HepG2 (cell line): ENCODE measurements at regions not wholly inside any gene's neighbourhood (a gene's known extent, or its start where the extent isn't known, plus 50 kb on each side); places are given as distances from the start of the nearest gene placed in this dataset.
A peak's percentile ranks its signal among the peaks of the same experiment; 100 is the strongest.

ENCODE experiments used
- ATAC-seq: fragments of 200-7000 bp; cut with Tn5 transposase; 3 replicates; pipeline ENCODE4 v1.9.1; 2020; ENCODE audit warnings: mild to moderate bottlenecking, moderate library complexity
- BruUV-seq: library from RNA; stranded (reverse); fragments of 400-500 nt; replicated peaks from 2 replicates; lab custom pipeline; 2021; lab: Mats Ljungman, UMichigan
- CTCF ChIA-PET: fragments of 300-600 bp; formaldehyde crosslinking; extraction: SDS; loops from one replicate; lab custom pipeline; 2021; ENCODE audit warnings: low total read pairs, inconsistent platforms, low intra/inter-chr PET ratio; lab: Yijun Ruan, JAX
- POLR2A ChIA-PET: fragments of 350-600 bp; sonication (Branson Sonifier 250); formaldehyde crosslinking; loops from one replicate; lab custom pipeline; 2020; ENCODE audit warnings: antibody characterized with exemption, inconsistent platforms; lab: Yijun Ruan, JAX
- DNase-seq: peaks from one replicate; pipeline ENCODE4 v3.0.0-alpha.2; 2015; ENCODE audit warnings: low spot score
- FAIRE-seq: peaks from 3 replicates; lab custom pipeline; 2011; peaks lifted over from hg19 to GRCh38; lab: Jason Lieb, UNC
- H2AFZ ChIP-seq: one replicate; pipeline ENCODE4 v1.6.1; 2011; ENCODE audit warnings: low read length, inconsistent platforms
- H3K27ac ChIP-seq: fragments of 300-600 bp; 3 replicates; pipeline ENCODE4 v1.8.0; 2011; ENCODE audit warnings: mixed run types, mild to moderate bottlenecking, mixed read lengths, low read length, inconsistent platforms; ENCODE audit not compliant: insufficient read depth; ENCODE audit errors: extremely low read length
- H3K27me3 ChIP-seq, 2 experiments: fragments of 200-600 bp in 1 of 2; 2 replicates in 1 of 2; 3 replicates in 1 of 2; pipeline versions ENCODE4 v1.6.0 to v1.8.0; 2011; ENCODE audit warnings: low read length in 2 of 2, mild to moderate bottlenecking in 2 of 2, moderate library complexity in 2 of 2, inconsistent platforms in 1 of 2; ENCODE audit not compliant: insufficient read depth in 2 of 2, control insufficient read depth in 1 of 2
- H3K36me3 ChIP-seq, 2 experiments: fragments of 200-600 bp in 1 of 2; replicated peaks in 1 of 2; 2 replicates in 1 of 2; 3 replicates in 1 of 2; pipeline versions ENCODE4 v1.5.1 to v1.8.0; 2011; ENCODE audit warnings: low read length in 2 of 2, inconsistent platforms in 1 of 2; ENCODE audit not compliant: insufficient read depth in 2 of 2, control insufficient read depth in 1 of 2
- H3K4me1 ChIP-seq: 2 replicates; pipeline ENCODE4 v1.5.1; 2012; ENCODE audit warnings: low read length, inconsistent platforms; ENCODE audit not compliant: insufficient read depth
- H3K4me2 ChIP-seq: 2 replicates; pipeline ENCODE4 v1.6.0; 2011; ENCODE audit warnings: low read depth, low read length, inconsistent platforms
- H3K4me3 ChIP-seq, 3 experiments: fragments of 200-600 bp in 1 of 3; sonication (generic), shearing (Covaris generic) in 1 of 3; replicated peaks in 1 of 3; 2 replicates each; pipeline ENCODE4 v1.5.1; 2011 to 2016; ENCODE audit warnings: low read length in 3 of 3, inconsistent platforms in 2 of 3, low read depth in 2 of 3, mild to moderate bottlenecking in 2 of 3, control low read depth in 1 of 3, mixed read lengths in 1 of 3; ENCODE audit not compliant: insufficient read depth in 1 of 3
- H3K79me2 ChIP-seq: one replicate; pipeline ENCODE4 v1.6.1; 2011; ENCODE audit warnings: low read length, inconsistent platforms; ENCODE audit not compliant: insufficient read depth
- H3K9ac ChIP-seq: 2 replicates; pipeline ENCODE4 v1.6.0; 2011; ENCODE audit warnings: mild to moderate bottlenecking, low read depth, low read length, inconsistent platforms; ENCODE audit not compliant: insufficient read depth
- H3K9me3 ChIP-seq: 2 replicates; pipeline ENCODE4 v1.5.1; 2012; ENCODE audit warnings: mild to moderate bottlenecking, low read length
- H4K20me1 ChIP-seq: 2 replicates; pipeline ENCODE4 v1.6.0; 2011; ENCODE audit warnings: inconsistent platforms, mild to moderate bottlenecking, low read length, moderate library complexity; ENCODE audit not compliant: insufficient read depth
- ATRX ChIP-seq: sonication (generic); formaldehyde crosslinking; IDR thresholded peaks from 2 replicates; pipeline ENCODE4 v1.4.0; 2020; ENCODE audit warnings: missing genetic modification reagents, borderline replicate concordance
- CENPX ChIP-seq: sonication (generic); formaldehyde crosslinking; IDR thresholded peaks from 2 replicates; pipeline ENCODE4 v1.9.0; 2021; ENCODE audit warnings: mild to moderate bottlenecking, missing genetic modification reagents, moderate library complexity
- GABPA ChIP-seq, 2 experiments: IDR thresholded peaks; 2 replicates each; pipeline ENCODE4 v1.6.1; 2011 to 2016; ENCODE audit warnings: low read depth in 2 of 2, low read length in 1 of 2, missing biosample characterization in 1 of 2, missing genetic modification characterization in 1 of 2
- GATA4 ChIP-seq: sonication (generic); IDR thresholded peaks from 2 replicates; pipeline ENCODE4 v1.6.1; 2016; ENCODE audit warnings: antibody characterized with exemption, low read depth, borderline replicate concordance
- KDM2A ChIP-seq: sonication (generic); formaldehyde crosslinking; IDR thresholded peaks from 2 replicates; pipeline ENCODE4 v1.4.0; 2020; ENCODE audit warnings: low read depth, missing genetic modification reagents, borderline replicate concordance
- MAFF ChIP-seq: IDR thresholded peaks from 2 replicates; pipeline ENCODE4 v1.6.1; 2011; ENCODE audit warnings: low read depth, low read length, improper control_type of control experiment
- PPARG ChIP-seq: conservative IDR thresholded peaks from 2 replicates; pipeline ENCODE4 v1.6.1; 2016; ENCODE audit warnings: missing biosample characterization, missing genetic modification reagents
- SNAI1 ChIP-seq: sonication (generic); formaldehyde crosslinking; IDR thresholded peaks from 2 replicates; pipeline ENCODE4 v1.5.0; 2020; ENCODE audit warnings: mild to moderate bottlenecking, missing genetic modification reagents, borderline replicate concordance
- SP2 ChIP-seq: sonication (generic); formaldehyde crosslinking; IDR thresholded peaks from 2 replicates; pipeline ENCODE4 v1.5.1; 2020; ENCODE audit warnings: mild to moderate bottlenecking, missing genetic modification reagents
- TCF7L2 ChIP-seq: IDR thresholded peaks from 2 replicates; pipeline ENCODE4 v1.6.1; 2011; ENCODE audit warnings: mild to moderate bottlenecking, low read depth, low read length, moderate library complexity
- ZNF20 ChIP-seq: sonication (generic); formaldehyde crosslinking; IDR thresholded peaks from 2 replicates; pipeline ENCODE4 v1.4.0; 2020; ENCODE audit warnings: mild to moderate bottlenecking, moderate library complexity, missing genetic modification reagents
- ZNF644 ChIP-seq: IDR thresholded peaks from 2 replicates; pipeline ENCODE4 v1.6.1; 2016; ENCODE audit warnings: low read depth
- WGBS: methylation state at CpG from one replicate; pipeline ENCODE4 v1.1.6; 2017; ENCODE audit warnings: low lambda C conversion rate; 5-methylcytosine and 5-hydroxymethylcytosine counted together
- in situ Hi-C: cut with HindIII; loops from 2 replicates; pipeline ENCODE4 v1.10.0; 2017; ENCODE audit warnings: low pct_unique_long_range_greater_than_20kb; ENCODE audit not compliant: extremely low pct_ligation_motif_present
- intact Hi-C: fragments of 100-400 bp; cut with micrococcal nuclease; formaldehyde crosslinking; loops from one replicate; pipeline ENCODE4 v1.10.0; 2022; ENCODE audit not compliant: unreplicated experiment
- TF ChIP-seq, protein P1 (sequence below): IDR thresholded peaks from 2 replicates; pipeline ENCODE4 v1.6.1; 2016; ENCODE audit warnings: missing compliant biosample characterization, missing genetic modification reagents, borderline replicate concordance
- TF ChIP-seq, protein P2 (sequence below): IDR thresholded peaks from 2 replicates; pipeline ENCODE4 v1.6.1; 2016; ENCODE audit warnings: low read depth, missing genetic modification reagents, missing compliant biosample characterization

DNA sequence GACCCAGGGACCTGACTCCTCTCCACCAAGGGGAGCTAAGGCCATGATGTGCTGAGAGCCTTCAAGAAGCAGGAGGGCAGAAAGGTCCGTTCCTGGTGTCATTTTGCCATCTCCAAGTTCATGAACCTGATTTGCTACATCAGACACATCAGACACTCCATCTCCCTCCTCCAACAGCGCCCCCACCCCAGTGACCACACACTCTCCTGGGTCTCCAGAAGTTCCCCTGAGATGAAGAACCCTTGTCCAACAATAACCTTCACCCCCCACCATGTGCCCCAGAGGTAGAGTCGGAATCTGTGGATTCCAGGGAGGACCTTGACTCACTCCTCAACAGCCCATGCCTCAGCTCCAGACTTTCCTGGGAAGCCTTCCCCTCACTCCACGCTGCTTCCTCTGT is 242.8 kb downstream of the CDK5RAP2 start:
- 30% methylated on average over 4 of the region's 4 CpGs for WGBS
- H3K4me3 ChIP-seq = no peak overlapping the region
- H4K20me1 ChIP-seq = no peaks in the 10 kb centered on the region
- no peak overlapping the region for H3K4me2 ChIP-seq
- no peak overlapping the region for H2AFZ ChIP-seq
- no peaks in the 10 kb centered on the region for H3K27me3 ChIP-seq
- ChIA-PET CTCF (no interaction called here), POLR2A (no interaction called here)
- DNase-seq (no peak), FAIRE-seq (no peak), ATAC-seq (no peak)
- H3K79me2 ChIP-seq = no peaks in the 10 kb centered on the region
- no TSS peak for BruUV-seq
- in situ Hi-C loops (no loop called here), intact Hi-C loops (no loop called here)
- H3K4me1 ChIP-seq = peaks cover 5% of the 10 kb centered on the region; the same call in 1 of the 2 replicates
- H3K9ac ChIP-seq = no peak overlapping the region
- H3K27ac ChIP-seq = no peak overlapping the region
- TF ChIP-seq GATA4 (no peak), ATRX (CRISPR knock-in tag) (no peak)
- H3K9me3 ChIP-seq = no peaks in the 10 kb centered on the region
- H3K36me3 ChIP-seq = no peaks in the 10 kb centered on the region

DNA sequence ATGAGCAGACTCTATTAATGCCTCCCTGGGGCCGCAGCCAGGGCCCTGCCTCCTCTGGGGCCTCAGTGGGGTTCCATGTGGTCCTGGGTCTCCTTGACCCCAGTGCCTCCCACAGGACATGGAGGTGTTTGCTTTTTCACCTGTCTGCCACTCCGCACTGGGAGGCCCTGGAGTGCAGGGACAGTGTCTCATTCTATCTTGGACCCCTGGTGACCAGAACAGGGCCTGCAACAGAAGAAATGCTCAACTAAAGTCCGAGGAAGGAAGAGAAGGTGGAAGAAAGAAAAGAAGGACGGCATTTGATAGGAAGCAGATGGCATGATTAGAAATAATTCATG is 243.2 kb downstream of the CDK5RAP2 start:
- CTCF ChIA-PET = no interaction called here
- no peak overlapping the region for H3K27ac ChIP-seq
- no peak overlapping the region for H3K4me2 ChIP-seq
- WGBS = 53% methylated on average over 4 of the region's 4 CpGs
- no peak overlapping the region for H2AFZ ChIP-seq
- DNase-seq (no peak), FAIRE-seq (no peak), ATAC-seq (peak; percentile 72)
- no peak overlapping the region for H3K9ac ChIP-seq
- BruUV-seq = no TSS peak
- in situ Hi-C loops = no loop called here
- peaks cover under 1% of the 10 kb centered on the region; the same call in 1 of the 2 replicates for H3K4me1 ChIP-seq
- H4K20me1 ChIP-seq = no peaks in the 10 kb centered on the region
- no peaks in the 10 kb centered on the region; a peak in 1 of 5 replicates for H3K27me3 ChIP-seq
- POLR2A ChIA-PET = no interaction called here
- no peaks in the 10 kb centered on the region for H3K9me3 ChIP-seq
- no peak overlapping the region for H3K4me3 ChIP-seq
- no peaks in the 10 kb centered on the region for H3K36me3 ChIP-seq
- intact Hi-C loops = no loop called here
- H3K79me2 ChIP-seq = no peaks in the 10 kb centered on the region
- TF ChIP-seq, protein P1, sequence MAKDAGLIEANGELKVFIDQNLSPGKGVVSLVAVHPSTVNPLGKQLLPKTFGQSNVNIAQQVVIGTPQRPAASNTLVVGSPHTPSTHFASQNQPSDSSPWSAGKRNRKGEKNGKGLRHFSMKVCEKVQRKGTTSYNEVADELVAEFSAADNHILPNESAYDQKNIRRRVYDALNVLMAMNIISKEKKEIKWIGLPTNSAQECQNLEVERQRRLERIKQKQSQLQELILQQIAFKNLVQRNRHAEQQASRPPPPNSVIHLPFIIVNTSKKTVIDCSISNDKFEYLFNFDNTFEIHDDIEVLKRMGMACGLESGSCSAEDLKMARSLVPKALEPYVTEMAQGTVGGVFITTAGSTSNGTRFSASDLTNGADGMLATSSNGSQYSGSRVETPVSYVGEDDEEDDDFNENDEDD (CRISPR knock-in tag) = no peak
- TF ChIP-seq PPARG (CRISPR knock-in tag) = no peak
- TF ChIP-seq SNAI1 (CRISPR knock-in tag) = no peak
- TF ChIP-seq SP2 = no peak
- TF ChIP-seq MAFF = no peak
- no peak for TF ChIP-seq KDM2A
- no peak for TF ChIP-seq TCF7L2
- TF ChIP-seq CENPX = no peak
- TF ChIP-seq ZNF644 (CRISPR knock-in tag) = no peak
- TF ChIP-seq, protein P2, sequence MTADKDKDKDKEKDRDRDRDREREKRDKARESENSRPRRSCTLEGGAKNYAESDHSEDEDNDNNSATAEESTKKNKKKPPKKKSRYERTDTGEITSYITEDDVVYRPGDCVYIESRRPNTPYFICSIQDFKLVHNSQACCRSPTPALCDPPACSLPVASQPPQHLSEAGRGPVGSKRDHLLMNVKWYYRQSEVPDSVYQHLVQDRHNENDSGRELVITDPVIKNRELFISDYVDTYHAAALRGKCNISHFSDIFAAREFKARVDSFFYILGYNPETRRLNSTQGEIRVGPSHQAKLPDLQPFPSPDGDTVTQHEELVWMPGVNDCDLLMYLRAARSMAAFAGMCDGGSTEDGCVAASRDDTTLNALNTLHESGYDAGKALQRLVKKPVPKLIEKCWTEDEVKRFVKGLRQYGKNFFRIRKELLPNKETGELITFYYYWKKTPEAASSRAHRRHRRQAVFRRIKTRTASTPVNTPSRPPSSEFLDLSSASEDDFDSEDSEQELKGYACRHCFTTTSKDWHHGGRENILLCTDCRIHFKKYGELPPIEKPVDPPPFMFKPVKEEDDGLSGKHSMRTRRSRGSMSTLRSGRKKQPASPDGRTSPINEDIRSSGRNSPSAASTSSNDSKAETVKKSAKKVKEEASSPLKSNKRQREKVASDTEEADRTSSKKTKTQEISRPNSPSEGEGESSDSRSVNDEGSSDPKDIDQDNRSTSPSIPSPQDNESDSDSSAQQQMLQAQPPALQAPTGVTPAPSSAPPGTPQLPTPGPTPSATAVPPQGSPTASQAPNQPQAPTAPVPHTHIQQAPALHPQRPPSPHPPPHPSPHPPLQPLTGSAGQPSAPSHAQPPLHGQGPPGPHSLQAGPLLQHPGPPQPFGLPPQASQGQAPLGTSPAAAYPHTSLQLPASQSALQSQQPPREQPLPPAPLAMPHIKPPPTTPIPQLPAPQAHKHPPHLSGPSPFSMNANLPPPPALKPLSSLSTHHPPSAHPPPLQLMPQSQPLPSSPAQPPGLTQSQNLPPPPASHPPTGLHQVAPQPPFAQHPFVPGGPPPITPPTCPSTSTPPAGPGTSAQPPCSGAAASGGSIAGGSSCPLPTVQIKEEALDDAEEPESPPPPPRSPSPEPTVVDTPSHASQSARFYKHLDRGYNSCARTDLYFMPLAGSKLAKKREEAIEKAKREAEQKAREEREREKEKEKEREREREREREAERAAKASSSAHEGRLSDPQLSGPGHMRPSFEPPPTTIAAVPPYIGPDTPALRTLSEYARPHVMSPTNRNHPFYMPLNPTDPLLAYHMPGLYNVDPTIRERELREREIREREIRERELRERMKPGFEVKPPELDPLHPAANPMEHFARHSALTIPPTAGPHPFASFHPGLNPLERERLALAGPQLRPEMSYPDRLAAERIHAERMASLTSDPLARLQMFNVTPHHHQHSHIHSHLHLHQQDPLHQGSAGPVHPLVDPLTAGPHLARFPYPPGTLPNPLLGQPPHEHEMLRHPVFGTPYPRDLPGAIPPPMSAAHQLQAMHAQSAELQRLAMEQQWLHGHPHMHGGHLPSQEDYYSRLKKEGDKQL (CRISPR knock-in tag) = no peak
- TF ChIP-seq GABPA (IDR thresholded peaks at IDR 0.05; ENCODE audit: low read depth, low read length) = no peak
- TF ChIP-seq GABPA (CRISPR knock-in tag; IDR thresholded peaks at IDR 0.05; ENCODE audit: low read depth) = no peak
- TF ChIP-seq ZNF20 (CRISPR knock-in tag) = no peak
